H1 (cell line): ENCODE measurements at regions not wholly inside any gene's neighbourhood (a gene's known extent, or its start where the extent isn't known, plus 50 kb on each side); places are given as distances from the start of the nearest gene placed in this dataset.

ENCODE experiments used
- EP300 ChIP-seq, 2 experiments: IDR thresholded peaks; 1 replicate in 1 of 2; 2 replicates in 1 of 2; pipeline ENCODE4 v1.6.1; 2011 to 2012; ENCODE audit warnings: low read depth in 2 of 2, low read length in 2 of 2, mild to moderate bottlenecking in 2 of 2, borderline replicate concordance in 1 of 2, inconsistent platforms in 1 of 2, moderate library complexity in 1 of 2
- EZH2 ChIP-seq: fragments of 200-600 bp; sonication (generic); IDR thresholded peaks from 2 replicates; pipeline ENCODE4 v1.7.1; 2012; ENCODE audit warnings: low read depth, mild to moderate bottlenecking, moderate library complexity, low read length, inconsistent platforms; ENCODE audit not compliant: severe bottlenecking
- GABPA ChIP-seq: IDR thresholded peaks from 2 replicates; pipeline ENCODE4 v1.6.1; 2011; ENCODE audit warnings: mild to moderate bottlenecking, low read length, moderate library complexity, borderline replicate concordance; ENCODE audit not compliant: insufficient read depth
- KDM1A ChIP-seq: fragments of 200-600, 300-600 bp; sonication (generic); IDR thresholded peaks from 2 replicates; pipeline ENCODE4 v1.7.1; 2016; ENCODE audit warnings: mild to moderate bottlenecking, low read length, borderline replicate concordance
- PHF8 ChIP-seq: fragments of 200-600 bp; sonication (generic); conservative IDR thresholded peaks from 2 replicates; pipeline ENCODE4 v1.7.1; 2012; ENCODE audit warnings: low read depth, mild to moderate bottlenecking, inconsistent platforms, low read length, moderate library complexity
- POLR2A ChIP-seq, 2 experiments: IDR thresholded peaks; 1 replicate in 1 of 2; 2 replicates in 1 of 2; pipeline ENCODE4 v1.6.1; 2011; ENCODE audit warnings: low read depth in 2 of 2, low read length in 2 of 2, mild to moderate bottlenecking in 2 of 2; ENCODE audit errors: control extremely low read depth in 1 of 2
- SP1 ChIP-seq: IDR thresholded peaks from 2 replicates; pipeline ENCODE4 v1.6.1; 2011; ENCODE audit warnings: low read depth, low read length
- TF ChIP-seq, protein P1 (sequence below), 3 experiments: IDR thresholded peaks; 1 replicate in 2 of 3; 2 replicates in 1 of 3; pipeline versions ENCODE4 v1.5.1 to v1.6.1; 2011; ENCODE audit warnings: low read length in 3 of 3, mild to moderate bottlenecking in 3 of 3, inconsistent platforms in 2 of 3, low read depth in 1 of 3, moderate library complexity in 1 of 3; ENCODE audit not compliant: insufficient read depth in 1 of 3; ENCODE audit errors: control extremely low read depth in 1 of 3
- TF ChIP-seq, protein P2 (sequence below): IDR thresholded peaks from 2 replicates; pipeline ENCODE4 v1.6.1; 2011; ENCODE audit warnings: low read length, improper control_type of control experiment

DNA sequence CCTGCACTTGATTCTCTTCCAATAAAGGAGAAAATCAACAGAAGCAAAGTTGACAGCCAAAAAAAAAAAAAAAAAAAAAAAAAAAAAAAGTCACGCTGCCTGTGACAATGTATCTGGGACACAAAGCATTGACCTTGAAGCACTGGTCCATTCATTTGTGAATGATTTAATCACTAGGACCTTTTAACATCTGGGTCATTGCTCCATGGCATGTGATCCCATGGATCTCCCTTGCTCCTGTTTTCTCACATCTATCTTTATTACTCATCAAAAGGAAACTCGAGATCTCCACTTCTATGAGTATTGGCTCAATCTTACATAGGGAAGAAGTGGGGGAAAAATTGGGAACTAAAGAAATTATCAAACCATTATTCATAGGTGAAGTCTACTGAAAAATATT, 89.6 kb upstream of the SMIM30 start:
- TF ChIP-seq, protein P1, sequence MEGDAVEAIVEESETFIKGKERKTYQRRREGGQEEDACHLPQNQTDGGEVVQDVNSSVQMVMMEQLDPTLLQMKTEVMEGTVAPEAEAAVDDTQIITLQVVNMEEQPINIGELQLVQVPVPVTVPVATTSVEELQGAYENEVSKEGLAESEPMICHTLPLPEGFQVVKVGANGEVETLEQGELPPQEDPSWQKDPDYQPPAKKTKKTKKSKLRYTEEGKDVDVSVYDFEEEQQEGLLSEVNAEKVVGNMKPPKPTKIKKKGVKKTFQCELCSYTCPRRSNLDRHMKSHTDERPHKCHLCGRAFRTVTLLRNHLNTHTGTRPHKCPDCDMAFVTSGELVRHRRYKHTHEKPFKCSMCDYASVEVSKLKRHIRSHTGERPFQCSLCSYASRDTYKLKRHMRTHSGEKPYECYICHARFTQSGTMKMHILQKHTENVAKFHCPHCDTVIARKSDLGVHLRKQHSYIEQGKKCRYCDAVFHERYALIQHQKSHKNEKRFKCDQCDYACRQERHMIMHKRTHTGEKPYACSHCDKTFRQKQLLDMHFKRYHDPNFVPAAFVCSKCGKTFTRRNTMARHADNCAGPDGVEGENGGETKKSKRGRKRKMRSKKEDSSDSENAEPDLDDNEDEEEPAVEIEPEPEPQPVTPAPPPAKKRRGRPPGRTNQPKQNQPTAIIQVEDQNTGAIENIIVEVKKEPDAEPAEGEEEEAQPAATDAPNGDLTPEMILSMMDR (IDR thresholded peaks at IDR 0.05; ENCODE audit: control extremely low read depth in 1 of 3, insufficient read depth in 1 of 3, low read depth in 1 of 3, low read length in 3 of 3), result no peak
- TF ChIP-seq EZH2 (no peak), GABPA (no peak), KDM1A (no peak), EP300 (IDR thresholded peaks at IDR 0.05; ENCODE audit: borderline replicate concordance in 1 of 2, low read depth in 2 of 2, low read length in 2 of 2) (no peak), PHF8 (no peak), SP1 (no peak), POLR2A (IDR thresholded peaks at IDR 0.05; ENCODE audit: control extremely low read depth in 1 of 2, low read depth in 2 of 2, low read length in 2 of 2) (no peak)
- TF ChIP-seq, protein P2, sequence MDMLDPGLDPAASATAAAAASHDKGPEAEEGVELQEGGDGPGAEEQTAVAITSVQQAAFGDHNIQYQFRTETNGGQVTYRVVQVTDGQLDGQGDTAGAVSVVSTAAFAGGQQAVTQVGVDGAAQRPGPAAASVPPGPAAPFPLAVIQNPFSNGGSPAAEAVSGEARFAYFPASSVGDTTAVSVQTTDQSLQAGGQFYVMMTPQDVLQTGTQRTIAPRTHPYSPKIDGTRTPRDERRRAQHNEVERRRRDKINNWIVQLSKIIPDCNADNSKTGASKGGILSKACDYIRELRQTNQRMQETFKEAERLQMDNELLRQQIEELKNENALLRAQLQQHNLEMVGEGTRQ, result no peak
